NCI-H2107 treated with DMSO at 0.1 percent for 48 hours (cell line): ENCODE measurements at regions not wholly inside any gene's neighbourhood (a gene's known extent, or its start where the extent isn't known, plus 50 kb on each side); places are given as distances from the start of the nearest gene placed in this dataset.

Experiments
- DNase-seq: peaks from one replicate; lab custom pipeline; 2025; ENCODE audit not compliant: unreplicated experiment; lab: John Stamatoyannopoulos, UW

DNA sequence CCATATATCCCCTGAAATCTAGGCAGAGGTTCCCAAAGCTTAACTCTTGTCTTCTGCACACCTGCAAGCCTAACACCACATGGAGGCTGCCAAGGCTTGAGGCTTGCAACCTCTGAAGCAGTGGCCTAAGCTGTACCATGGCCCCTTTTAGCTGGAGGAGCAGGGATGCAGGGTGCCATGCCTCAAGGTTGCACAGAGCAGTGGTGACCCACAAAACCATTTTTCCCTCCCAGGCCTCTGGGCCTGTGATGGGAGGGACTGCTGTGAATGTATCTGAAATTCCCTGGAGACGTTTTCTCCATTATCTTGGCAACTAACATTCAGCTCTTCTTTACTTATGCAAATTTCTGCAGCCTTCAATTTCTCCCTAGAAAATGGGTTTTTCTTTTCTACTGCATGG, 210.0 kb upstream of the KITLG start:
- DNase-seq: no peak

DNA sequence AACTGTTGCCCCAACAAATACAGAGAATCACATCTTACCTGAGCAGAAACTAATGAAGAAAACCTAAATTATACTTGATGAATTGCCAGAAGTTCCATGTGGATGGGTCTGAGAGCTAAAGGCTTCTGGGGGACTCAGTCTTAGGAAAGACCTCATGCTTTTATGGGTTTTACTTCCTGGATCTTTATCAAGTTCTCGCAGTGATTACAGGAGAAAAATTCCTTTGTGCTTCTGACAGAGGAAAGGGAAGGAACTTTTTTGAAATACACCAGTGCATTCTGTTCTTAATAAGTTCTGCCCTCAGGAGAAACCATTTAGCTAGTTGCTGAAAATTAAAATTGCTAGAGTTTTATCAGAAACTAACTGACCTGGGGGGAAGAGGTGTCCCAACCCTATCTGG, 203.9 kb upstream of the KITLG start:
- no peak for DNase-seq

DNA sequence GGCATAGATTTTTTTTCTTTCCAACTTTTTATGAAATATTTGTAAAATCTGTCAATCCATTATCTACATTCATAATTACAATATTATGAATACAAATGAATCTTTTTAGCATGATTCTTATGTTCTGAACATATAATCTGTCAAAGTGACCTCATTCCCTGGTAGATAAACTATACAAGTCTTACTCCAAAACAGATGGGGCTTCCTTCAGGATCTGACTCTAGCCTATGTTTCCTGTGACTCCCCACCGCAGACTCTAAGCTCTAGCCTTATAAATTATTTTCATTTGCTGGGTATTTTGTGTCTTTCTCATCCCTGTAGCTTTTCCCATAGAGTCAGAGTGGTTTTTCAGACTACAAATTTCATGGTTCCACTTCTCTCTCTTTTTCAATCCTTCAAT, 202.1 kb upstream of the KITLG start:
- no peak for DNase-seq

DNA sequence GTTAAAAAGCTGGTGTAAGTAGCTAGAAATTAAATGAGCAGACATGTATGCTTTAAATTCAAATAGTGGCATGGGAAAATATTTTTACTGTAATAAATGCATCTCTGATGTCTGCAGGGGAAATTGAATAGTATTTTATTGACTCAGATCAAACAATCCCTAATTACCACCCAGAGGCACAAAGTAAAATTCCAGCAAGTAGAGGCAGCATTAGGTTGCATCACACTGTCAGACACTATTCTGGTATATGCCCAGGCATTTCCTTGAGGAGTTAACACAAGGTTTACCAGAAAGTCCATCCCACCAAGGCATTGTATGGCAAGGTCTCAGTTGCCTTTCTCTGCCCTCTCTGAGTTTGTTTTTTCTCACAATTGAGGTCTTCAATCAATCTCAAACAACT, 201.6 kb upstream of the KITLG start:
- no peak for DNase-seq

DNA sequence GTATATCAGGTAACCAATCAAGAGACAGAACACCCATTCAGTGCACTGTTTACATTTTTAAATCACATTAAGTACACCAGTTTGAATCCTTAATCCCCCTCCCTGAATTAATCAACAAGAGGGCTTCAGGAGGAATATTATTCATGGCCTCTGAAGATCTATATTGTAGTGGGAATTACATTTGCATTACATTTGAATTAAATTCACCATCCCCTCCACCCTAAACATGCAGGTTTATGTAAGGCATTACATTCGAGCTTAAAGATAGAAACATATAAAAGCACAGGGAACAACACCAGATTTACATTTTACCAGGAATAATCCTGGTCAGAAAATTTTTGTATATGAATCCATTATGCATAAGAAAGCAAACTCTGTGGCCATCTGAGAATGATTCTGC, 197.8 kb upstream of the KITLG start:
- DNase-seq: no peak

DNA sequence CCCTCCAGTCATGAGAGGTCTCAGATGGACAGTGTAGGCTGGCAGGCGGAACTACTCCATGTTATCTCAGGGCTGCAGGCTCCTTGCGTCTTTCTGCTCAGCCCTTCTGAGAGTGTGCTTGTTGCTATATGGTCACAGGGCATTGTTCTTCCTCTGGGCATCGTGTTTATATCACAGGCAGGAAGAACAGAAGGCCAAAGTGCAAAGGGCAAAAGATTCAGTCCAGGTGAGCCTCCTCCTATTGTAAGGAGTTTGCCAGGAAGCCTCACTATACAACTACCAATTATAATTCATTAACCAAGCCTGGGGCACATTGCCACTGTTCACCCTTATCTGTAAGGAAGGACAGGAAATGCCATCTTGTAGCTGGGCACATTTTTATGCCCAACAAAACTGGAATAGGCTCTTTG, 195.5 kb upstream of the KITLG start:
- DNase-seq: no peak

DNA sequence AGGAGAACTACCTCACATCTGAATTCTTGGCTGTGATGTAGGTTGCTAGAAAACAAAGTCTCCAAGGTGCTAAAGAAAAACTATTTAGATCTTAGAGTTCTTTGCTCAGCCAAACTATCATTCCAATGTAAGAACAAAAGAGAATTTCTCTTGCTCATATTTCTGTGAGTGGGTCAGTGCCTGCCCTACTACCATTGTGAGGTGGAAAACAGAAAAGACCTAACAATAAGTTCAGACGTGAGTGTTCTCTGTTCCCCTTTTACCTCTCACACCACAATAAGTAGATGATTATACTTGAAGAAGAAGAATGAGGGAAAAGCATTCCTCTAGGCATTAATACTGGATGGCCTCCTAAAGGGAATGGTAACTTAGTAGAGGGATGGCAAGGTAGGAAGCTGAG, 187.4 kb upstream of the KITLG start:
- no peak for DNase-seq

DNA sequence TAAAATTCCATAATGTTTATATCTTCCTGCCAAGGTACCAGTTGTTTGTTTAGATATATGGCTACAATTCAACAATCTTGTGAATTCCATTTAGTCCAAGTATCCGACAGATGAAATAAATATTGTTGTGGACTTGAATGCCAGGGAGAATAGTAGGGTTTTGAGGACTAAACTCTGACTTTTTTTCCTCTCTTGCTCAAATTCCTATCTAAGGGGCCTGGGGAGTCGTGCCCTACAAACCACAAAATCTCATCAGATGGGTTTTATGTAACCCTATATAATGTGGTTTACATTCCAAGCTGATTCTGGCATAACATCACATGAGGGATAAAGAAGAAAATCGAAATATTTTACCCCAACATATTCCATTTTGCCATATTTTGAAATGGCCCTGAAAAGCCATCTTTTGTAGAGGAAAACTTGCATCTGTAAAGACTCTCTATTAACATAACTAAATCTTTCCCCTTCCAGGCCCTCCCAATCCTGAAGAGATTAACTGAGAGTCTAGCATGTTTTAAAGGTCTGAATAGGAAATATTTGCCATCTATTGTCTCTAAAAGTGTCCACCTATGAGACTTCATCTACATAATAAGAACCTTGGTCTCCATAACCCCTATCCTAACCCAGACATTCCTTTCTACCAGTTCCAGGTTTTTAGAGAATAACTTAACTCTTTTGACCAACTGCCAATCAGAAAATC, 184.7 kb upstream of the KITLG start:
- DNase-seq: no peak

DNA sequence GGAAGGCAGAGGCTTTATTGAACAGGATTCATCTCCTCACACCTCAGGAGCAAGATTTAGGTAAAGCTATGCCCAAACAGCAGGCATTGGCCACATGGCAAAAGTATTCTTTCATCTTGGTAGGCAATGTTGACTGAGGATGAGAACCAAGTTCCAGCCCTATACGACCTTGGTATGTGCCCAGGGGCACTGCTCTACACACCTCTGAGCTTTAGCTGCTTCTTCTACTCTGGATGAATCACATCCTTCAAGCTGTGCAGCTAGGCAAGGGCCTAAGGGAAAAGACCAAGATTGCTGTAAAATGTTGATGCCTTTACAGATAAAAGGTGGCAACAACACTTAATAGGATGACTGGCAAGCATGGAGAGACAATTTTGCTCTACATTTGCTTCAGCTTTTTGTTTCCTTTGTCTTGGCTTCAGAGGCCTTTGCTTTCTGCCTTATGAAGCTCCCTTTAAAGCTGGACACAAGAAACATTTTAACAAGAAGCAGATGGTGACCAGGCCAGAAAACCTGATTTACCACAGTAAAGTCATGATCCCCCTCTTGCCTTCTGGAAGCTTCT, 183.3 kb upstream of the KITLG start:
- DNase-seq: no peak

DNA sequence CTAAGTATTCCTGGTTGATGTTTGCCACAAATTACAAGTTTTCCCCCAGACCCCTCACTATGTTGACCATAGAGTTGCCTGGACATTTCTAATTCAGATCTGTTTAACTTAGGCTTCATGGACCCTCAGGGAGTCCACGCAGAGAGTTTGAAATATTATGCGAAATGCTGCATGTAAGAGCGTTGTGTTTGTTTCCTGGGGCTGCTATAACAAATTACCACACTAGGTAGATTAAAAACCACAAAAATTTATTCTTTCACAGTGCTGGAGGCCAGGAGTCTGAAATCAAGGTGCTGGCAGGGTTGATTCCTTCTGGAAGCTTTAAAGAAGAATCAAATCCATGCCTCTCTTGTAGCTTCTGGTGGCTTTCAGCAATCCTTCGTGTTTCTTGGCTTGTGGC, 177.9 kb upstream of the KITLG start:
- DNase-seq: no peak

DNA sequence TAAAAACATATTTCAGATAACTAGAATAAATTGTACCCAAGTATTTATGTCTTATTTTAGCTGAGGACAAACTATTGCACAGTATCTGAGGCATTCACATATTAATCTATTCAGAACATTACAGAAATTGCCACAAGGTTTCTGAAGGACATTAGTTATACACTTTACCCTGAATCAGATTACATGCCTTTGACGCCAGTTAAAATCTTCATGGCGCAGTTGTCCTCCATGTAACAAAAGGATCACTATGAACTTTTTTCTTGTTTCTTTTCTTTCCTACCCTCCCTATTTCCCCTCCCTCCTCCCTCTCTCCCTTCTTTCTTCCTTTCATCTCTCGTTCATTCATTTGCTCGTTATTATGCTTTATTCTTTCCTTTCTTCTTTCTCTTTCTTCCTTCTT, 176.6 kb upstream of the KITLG start:
- no peak for DNase-seq

DNA sequence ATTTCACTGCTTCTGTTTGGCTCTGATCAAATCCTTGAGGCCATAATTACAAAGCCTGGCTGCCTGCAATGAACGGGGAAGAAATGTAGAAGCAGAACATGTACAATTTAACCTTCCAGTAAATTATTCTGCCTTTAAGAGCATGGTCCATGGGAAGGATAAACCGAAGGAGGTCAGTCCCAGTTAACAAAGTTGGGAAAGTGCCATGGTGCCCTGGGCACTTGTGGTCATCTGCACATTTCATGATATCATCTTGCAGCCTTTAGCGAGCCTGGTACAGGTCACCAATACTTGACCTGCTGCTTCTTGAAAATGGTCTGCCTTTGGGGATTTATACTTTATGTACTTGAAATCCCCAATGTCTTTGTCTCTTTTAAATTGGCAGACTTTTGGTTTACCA, 175.9 kb upstream of the KITLG start:
- DNase-seq: no peak

DNA sequence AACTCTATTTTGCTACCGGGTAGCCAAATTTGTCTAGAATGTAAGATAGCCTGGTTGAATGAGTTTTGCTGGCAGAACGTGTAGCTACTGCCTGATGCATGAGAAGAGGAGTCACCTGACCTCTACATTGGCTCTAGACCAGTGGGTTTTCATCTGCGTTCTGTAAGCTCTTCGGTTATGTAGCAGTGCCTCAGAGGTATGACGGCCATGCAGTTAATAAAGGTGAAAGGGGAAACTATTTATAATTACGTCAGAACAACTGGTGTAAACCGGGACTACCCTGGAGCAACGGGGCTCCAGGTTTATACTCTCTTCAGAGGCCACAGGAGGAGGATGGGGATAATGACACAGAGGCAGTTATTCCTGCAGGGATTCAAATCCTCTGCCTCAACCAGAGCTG, 173.4 kb upstream of the KITLG start:
- no peak for DNase-seq

DNA sequence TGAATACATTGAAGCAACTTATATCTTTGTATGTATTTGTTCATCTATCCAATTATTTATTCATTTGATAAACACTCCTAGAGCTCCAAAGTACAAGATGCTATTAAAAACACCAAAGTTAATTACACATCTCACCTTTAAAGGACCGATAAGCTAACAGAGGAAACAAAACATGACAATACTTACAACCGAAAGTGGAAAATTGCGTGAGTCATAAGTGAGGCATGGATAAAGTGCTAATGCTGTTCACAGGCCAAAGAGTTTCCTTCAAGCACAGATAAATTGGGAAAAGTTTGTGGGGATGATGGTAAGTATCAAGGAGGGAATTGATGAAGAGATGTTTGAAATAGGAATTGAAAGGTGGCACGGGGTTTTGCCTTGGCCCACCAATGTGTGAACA, 172.8 kb upstream of the KITLG start:
- no peak for DNase-seq

DNA sequence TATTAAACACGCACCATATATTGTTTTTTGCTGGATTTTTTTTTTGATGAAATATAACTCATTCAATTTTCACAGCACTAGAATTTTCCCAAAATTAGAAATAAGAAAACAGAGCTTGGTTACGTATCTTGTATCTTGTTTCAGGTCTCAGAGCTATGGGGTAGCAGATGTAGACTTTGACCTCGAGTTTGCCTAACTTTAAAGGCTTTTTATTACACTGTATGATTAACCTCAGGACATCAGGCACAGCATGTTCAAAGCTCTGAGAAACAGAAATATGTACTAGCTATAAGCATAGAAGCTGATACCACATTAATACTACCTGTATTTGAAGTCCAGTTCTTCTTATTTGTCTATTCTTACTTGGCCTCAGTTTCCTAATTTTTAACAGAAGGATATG, 171.9 kb upstream of the KITLG start:
- DNase-seq: no peak

DNA sequence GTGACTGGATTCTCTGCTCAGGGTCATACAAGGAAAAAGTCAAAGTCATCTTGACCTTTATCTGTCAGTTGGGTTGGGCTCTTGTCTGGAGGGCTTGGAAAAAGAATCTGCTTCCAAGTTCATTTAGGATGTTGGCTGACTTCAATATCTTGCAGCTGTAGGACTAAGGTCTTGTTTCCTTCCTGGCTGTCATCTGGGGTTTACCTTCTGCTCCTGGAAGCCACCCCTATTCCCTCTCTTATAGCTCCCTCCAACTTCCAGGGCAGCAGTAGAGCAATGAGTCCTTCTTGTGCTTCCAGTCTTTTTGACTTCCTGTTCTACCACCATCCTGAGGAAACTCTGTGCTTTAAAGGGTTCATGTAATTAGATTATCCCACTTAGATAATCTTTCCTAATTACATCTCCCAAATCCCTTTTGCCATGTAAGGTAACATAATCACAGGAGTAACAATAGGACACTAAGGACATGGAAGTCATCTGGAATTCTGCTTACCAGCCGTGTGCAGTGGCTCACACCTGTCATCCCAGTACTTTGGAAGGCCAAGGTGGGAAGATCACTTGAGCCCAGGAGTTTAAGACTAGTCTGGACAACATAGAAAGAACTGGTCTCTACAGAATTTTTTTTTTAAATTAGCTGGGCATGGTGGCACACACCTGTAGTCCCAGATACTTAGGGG, 170.7 kb upstream of the KITLG start:
- DNase-seq: no peak

DNA sequence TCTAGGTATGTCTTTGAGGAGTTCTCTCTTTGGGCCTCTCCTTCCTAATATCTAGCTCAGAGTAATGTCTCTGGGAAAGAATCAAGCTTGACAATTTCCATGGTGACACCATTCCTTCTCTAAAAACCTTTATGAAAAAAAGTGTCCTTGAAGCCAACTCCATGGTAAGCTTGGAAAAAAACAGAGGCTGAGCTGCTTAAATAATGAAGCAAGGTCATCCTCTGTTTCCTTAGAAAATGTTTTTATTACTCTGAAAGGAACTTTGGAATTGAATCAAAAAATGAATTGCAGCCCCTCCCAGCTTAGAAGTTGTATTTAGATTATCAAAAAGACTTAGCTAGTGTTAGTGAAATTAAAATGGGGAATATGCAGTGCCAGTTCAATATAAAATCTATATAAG, 166.1 kb upstream of the KITLG start:
- no peak for DNase-seq

DNA sequence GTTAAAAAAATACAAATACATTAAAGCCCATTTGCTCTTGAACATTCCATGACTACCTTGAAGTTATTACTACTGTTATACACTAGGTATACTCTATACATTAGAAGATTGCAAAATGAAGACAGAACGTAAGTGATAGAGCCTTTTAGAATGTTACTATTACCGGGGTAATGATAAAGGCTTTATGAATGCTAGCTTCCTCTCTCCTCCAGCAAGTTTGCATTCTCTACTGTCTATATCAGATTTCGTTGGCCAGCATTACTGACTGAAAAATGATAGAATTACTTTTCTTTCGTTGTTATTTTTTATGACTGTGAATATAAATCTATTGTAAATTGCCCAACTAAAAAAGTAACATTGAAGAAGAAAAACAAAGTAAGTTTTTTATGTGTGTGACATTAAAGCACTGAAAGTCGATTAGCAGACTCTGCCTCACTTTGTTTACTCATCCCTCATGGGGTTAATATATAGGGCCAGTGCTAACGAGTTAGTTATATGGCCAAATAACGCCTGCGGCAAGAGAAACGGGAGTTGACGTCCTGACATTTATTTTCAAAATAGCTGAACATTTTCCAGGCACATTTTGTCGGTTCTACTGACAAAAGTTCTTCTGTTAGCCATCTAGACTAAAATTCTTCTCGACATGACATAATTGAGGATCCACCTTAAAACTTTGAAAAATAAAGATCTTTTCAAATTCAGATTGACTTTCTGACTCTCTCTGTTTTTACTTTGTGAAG, 163.8 kb upstream of the KITLG start:
- DNase-seq: no peak

DNA sequence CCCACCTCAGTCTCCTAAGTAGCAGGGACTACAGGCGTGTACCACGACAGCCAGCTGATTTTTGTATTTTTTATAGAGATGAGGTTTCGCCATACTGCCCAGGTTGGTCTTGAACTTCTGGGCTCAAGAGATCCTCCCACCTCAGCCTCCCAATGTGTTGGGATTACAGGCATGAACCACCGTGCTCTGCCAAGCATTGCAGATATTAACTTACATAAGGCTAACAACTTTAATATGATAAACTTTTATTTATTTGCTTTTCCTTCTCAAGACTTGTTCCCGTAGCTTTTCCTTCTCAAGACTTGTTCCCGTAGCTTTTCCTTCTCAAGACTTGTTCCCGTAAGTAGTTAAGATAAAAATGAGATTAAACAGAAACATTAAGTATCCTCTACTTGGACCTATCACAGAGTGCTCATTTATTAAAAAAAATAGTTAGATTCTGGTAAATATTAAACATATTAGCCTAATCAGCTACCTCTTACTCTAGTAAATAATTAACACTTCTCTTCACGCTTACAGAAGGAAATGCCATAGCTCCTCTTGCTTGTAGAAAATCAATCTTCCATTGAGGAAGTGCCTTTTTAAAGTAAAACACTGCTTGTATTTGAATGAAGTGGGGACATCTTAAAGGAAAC, 157.7 kb upstream of the KITLG start:
- DNase-seq: no peak

DNA sequence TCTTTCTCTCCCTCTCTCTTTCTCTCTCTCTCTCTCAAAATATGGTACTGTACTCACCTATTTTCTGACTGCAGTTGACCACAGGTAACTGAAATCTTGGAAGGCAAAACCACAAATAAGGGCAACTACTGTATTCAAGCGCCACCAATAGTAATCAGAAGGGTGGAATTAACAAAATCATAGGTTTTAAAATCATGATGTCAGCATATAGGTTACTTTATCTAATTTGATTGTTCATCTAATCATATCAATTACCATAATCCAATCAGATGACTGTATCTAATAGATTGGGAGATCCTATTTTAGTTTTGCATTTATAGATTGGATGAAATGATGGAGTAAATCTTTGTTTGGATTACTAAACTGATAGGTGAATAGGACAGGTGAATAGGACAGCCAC, 155.8 kb upstream of the KITLG start:
- DNase-seq: no peak

DNA sequence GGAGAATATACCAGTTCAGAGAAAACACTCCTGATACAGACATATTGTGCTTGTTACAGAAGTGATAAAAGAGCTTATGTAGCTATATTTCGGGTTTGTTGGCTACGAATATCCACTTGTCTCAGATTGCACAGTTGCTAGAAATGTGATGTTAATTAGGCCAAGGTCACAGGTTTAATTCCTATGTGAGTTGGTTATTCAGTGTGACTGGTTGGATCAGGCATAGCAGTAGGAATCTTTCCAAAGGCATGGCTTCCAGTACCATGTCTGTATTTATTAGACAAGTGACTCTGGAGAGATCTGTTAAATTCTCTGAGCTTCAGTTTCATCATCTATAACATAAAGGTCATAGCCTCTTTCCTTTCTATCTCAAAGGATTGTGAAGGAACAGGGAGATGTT, 152.7 kb upstream of the KITLG start:
- no peak for DNase-seq

DNA sequence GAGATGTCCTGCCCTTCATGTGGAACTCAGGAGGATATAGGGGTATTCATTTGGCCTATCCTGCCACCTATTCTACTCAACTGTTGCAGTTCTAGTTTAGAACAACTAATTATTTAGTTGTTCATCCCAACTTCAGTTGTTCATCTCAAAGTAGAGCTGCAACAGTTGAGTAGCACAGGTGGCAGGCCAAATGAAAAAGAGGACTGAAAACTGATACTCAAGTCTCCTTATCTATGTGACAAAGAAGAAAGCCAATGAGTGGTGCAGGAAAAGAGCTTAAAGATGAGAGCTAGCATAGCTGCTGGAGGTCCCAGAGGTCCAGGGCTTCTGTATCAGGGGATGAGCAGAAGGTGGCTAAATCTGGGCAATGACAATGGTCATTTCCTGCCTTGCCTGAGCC, 148.9 kb upstream of the KITLG start:
- DNase-seq: no peak
